GM19351 (cell line): ENCODE measurements at regions not wholly inside any gene's neighbourhood (a gene's known extent, or its start where the extent isn't known, plus 50 kb on each side); places are given as distances from the start of the nearest gene placed in this dataset.
"Not testable (repeated sequence)": the region's sequence is repeated elsewhere in the genome, so short reads cannot be mapped to it uniquely, and the experiment has no call there.

ENCODE experiments used
- ATAC-seq: cut with Tn5 transposase; IDR thresholded peaks from one replicate; pipeline ENCODE4 v1.9.1; 2021; ENCODE audit warnings: mild to moderate bottlenecking, moderate library complexity; ENCODE audit not compliant: unreplicated experiment

DNA sequence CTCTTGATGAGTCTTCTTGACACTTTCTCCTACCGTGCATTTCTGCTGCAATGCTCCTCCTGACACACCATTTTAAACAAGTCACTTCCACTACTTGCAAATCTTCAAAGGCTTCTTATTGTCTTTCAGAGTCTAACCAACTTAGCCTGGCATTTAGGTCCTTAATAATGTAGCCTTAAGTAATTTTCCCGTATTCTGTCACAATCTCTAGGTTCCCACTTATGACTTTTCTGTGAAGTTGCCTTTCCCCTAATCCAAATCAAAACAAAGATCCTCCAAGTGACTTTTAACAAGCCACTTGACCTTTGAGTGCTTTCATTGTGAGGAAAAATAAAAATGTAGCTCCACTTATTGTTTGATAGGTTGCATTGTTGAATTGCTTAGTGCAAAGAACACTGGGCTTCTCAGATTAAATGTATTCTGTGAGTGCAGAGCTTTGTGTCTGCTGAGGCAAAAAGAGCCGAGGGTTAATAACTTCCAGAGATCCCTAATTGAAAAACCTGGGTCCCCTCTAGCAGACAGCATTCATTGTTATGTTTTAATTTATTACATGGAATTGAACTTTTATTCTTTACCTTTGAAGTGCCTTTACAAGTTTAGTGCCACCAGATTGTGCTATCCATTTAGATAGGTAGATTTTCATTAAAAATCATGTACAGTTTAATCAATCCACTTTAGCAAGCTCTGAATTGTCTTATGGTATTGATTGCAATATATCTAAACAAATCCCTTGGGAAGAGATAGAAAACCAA, 341.7 kb upstream of the TYRP1 start:
- no peak for ATAC-seq

GRCh38 chr9:12352045-12352315, 341.2 kb upstream of the TYRP1 start:
- ATAC-seq, result no peak

GRCh38 chr9:12363439-12363838, 329.7 kb upstream of the TYRP1 start:
- no peak for ATAC-seq

DNA sequence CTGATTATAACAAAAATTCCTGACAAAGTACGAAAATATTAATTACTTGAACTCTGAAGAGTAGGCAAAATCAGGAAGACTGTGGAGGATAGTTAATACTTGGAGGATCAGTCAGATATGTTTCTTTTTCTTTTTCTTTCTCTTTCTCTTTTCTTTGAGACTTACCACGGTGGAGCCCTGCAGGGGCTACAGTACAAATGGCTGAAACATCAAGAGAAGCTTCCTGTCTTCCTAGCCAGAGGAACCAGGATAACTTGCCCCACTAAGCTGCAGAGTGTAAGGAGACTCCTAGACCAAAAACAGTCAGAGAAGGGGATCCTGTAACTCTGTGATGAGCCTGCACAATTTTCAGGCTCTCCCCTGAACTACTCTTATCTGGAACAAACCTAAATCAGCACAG, 324.6 kb upstream of the TYRP1 start:
- ATAC-seq, result no peak

GRCh38 chr9:12391839-12392509, 301.2 kb upstream of the TYRP1 start:
- no peak for ATAC-seq

- ATAC-seq, result no peak
These were observed 299.1 kb upstream of the TYRP1 start for GRCh38 chr9:12394105-12394504.

GRCh38 chr9:12403721-12404120, 289.5 kb upstream of the TYRP1 start:
- ATAC-seq, result no peak

DNA sequence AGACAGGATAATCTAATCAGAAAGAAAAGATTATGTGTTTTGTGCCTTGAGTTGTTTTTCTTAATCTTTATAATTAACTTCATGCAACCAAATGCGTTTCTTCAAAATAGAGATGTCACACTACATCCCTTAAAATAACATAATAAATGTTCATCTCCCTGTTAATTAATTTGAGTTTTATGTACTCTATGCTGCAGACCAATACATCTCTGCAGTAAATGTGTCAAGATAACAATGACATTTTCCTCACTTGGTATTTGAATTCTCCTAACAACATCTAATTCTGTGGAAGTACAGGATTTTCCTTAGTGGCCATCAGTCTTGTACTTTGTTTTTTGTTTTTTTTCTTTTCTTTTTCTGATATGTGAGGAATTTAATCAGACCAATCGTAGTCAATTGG, 279.2 kb upstream of the TYRP1 start:
- no peak for ATAC-seq

- ATAC-seq, result no peak
These were observed 278.7 kb upstream of the TYRP1 start for GRCh38 chr9:12414514-12414913.

GRCh38 chr9:12415361-12415760, 277.8 kb upstream of the TYRP1 start:
- no peak for ATAC-seq

DNA sequence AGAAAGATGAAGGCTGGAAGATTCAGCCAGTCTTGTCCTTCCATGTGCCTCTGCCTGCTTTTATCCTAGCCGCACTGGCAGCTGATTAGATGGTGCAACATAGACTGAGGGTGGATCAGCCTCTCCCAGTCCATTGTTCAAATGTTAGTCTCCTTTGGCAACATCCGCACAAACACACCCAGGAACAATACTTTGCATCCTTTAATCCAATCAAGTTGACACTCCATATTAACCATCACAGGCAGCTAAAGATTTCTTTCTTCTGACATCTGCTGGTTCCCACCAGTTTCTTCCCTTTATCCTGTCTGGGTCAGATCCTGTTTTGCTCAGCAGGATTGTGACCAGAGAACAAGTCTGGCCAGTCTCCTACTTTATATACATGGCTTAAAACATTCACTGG, 276.5 kb upstream of the TYRP1 start:
- no peak for ATAC-seq

DNA sequence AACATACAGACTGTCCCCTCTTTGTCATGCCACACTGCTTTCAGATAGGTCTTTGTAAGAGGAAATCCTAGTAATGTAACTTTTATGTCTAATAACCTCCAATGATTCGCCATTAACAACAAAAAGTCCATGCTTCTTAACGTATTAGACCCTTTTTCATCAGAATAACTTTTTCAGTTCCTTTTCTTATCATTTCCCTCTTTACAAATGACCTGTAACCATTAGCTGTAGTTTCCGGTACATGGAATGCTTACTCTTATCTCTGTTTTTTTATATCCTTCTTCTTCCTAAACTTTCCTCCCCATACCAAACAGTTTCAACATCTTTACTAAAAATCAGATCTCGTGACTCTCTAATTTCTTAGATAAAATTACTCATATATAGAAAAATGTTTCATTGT, 268.9 kb upstream of the TYRP1 start:
- no peak for ATAC-seq

DNA sequence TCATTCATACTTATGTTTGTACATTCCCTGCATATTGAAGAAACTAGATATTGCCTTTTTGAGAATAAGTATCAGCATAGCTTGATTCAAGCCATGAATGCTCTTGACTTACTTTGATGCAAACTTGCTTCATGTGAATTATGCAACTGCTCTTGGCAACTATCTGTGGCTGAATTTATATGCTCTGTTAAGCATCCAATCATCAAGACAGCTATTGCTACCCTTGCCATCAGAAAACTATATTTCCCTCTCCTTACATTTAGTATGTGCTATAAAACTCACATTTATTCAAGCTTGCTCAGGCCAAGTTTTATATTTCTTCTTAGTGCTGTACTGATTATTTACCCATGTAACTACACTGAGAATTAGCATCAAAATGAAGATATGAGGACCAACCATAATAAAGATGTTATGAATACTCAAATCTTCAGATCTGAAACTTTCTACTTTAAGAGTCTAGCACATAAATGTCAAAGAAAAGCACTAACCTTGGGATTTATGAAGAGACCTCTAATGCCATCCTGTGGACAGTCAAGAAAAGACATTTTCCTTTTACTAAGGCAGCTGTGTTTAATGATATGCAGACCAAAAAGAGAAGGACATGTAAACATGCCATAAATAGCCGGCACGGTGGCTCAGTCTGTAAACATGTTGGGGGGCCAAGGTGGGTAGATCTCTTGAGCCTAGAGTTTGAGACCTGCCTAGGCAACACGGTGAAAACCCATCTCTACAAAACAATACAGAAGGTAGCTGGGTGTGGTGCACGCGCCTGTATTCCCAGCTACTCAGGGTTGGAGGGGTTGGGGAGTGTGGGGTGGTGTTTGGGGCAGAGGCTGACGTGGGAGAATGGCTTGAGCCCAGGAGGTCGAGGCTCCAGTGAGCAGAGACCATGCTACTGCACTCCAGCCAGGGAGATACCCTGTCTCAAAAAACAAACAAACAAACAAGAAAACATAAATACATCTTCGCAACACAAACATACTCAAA, 267.0 kb upstream of the TYRP1 start:
- no peak for ATAC-seq

GRCh38 chr9:12439267-12439666, 253.9 kb upstream of the TYRP1 start:
- ATAC-seq, result no peak

DNA sequence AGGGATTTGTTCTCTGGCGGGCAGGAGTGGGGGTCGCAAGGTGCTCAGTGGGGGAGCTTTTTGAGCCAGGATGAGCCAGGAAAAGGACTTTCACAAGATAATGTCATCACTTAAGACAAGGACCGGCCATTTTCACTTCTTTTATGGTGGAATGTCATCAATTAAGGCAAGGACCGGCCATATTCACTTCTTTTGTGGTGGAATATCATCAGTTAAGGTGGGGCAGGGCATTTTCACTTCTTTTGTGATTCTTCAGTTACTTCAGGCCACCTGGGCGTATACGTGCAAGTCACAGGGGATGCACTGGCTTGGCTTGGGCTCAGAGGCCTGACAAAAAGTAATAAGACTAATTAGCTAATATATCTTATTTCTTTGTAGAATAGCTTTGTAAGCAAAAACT, 252.1 kb upstream of the TYRP1 start:
- not testable (repeated sequence) for ATAC-seq

- ATAC-seq, result no peak
These were observed 251.7 kb upstream of the TYRP1 start for GRCh38 chr9:12441506-12441905.

GRCh38 chr9:12448246-12448645, 244.9 kb upstream of the TYRP1 start:
- no peak for ATAC-seq

DNA sequence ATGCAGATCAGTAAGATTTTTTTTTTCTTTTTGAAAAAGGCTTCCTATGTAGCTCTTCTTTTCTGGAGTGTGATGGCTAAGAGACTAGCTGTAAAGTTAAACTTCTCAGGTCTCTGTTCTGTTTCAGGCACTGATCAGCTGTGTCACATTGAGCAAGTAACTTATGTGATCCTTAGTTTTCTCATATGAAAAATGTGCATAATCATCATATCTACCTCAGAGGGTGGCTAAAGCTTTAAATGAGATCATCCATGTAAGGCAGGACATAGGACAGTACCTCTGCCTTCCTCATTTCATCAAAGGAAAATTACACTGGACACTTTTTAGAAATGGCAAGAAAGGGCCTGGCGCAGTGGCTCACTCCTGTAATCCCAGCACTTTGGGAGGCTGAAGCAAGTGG, 235.9 kb upstream of the TYRP1 start:
- no peak for ATAC-seq

DNA sequence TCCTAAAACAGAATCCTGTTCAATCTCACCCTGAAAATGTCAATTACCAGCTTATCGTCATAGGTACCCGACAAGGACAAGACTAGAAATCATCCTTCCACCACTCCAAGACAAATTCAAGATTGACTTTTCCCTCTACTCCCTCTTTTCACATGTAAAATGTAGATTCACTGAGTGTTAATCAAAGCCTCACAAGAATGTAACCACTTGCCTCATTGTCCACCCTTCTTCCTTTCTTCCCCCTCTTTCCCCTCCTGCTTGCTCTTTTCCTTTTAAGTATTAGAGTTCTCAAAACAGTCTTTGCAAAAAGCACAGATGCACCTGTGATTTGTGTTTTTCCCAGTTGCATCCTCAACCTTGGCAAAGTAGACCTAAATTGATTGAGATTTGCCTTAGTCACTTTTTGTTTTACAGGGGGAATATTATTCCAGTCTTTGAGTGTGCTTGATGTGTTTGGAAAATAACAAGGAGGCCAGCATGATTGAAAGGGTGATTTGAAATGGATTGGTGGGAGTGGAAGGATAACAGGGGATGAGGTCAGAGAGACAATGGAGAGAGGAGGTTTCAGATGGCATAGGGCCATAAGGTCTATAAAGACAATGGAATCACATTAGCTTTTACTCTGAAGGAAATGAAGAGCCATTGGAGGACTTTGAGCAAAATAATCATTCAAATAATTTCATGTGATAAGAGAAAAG, 231.3 kb upstream of the TYRP1 start:
- ATAC-seq, result no peak

GRCh38 chr9:12462861-12463260, 230.3 kb upstream of the TYRP1 start:
- no peak for ATAC-seq

DNA sequence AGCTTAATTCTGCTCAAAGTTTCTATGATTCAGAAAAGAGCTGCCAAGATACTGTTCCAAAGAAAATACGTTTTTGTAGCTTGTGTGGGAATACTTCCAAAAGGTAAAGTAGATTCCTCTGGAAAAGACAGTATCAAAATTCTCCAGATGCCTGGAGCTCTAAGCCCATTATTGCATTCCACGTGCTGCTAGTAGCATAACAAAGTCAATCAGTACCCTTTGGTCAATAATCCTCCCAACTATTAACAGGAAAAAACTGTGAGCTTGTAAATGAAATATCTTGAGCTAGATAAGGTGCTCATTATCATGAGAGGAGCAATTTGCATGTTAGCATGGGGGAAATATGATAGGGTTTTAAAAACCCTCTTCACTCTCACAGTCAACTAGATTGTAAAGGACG, 229.5 kb upstream of the TYRP1 start:
- no peak for ATAC-seq
